ENCODE measurements at regions not wholly inside any gene's neighbourhood (a gene's known extent, or its start where the extent isn't known, plus 50 kb on each side); places are given as distances from the start of the nearest gene placed in this dataset.
"Not testable (repeated sequence)": the region's sequence is repeated elsewhere in the genome, so short reads cannot be mapped to it uniquely, and the experiment has no call there.

GRCh38 chr2:13662055-13662454 lies 945.3 kb downstream of the TRIB2 start:
- no peak overlapping the region for H3K27ac Mint-ChIP-seq
- no peaks in the 10 kb centered on the region for H3K27me3 Mint-ChIP-seq (ENCODE audit: insufficient read depth)
- H3K4me3 Mint-ChIP-seq: no peak overlapping the region
- H3K4me1 Mint-ChIP-seq (ENCODE audit: low read depth): no peaks in the 10 kb centered on the region
- no peak for TF ChIP-seq CTCF (IDR thresholded peaks at IDR 0.05)
- peaks cover 60% of the 10 kb centered on the region for H3K9me3 Mint-ChIP-seq
- H3K36me3 Mint-ChIP-seq (ENCODE audit: low read depth): no peaks in the 10 kb centered on the region; the same call in 1 of the 2 replicates
- no peak for DNase-seq

DNA sequence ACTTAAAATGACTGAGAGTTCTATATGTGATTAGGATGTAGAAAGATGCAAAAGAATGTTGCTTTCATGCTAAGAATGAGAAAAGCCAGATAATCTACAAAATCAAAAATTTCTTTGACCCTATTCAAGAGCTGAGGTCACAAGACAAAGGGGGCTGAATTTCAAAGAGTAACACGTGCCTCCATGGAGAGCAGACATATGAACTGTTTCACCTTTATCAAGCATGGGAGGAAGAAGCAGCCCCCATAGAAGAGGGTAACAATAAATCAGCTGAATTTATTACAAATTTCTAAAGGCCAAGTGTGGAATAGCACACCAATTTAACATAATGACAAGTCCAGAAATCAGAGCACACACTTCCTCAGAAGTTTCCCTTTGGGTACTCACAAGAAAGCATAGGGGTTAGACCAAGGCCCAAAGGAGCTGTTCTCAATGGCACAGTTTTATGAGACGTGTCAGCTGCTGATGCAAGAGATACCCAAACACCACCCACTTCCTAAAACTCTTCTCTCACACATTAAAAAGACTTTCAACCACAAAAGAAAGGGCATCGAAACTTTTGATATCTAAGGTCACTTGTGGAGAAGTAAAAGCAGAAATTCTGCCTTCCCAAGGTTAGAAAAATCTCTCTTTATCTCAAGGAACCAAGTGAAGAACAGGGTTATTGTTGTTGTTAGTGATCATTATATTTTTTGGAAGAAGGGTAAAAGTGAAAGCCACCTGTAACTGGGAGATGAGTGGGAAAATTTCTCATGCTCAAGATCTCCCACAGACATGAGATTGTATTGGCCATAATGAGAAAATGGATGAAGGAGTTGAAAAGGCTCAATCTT lies 950.1 kb downstream of the TRIB2 start:
- no peaks in the 10 kb centered on the region for H3K36me3 Mint-ChIP-seq (ENCODE audit: low read depth)
- no peaks in the 10 kb centered on the region for H3K4me1 Mint-ChIP-seq (ENCODE audit: low read depth)
- no peak overlapping the region for H3K27ac Mint-ChIP-seq
- peaks cover 57% of the 10 kb centered on the region for H3K9me3 Mint-ChIP-seq
- no peak for DNase-seq
- no peak overlapping the region for H3K4me3 Mint-ChIP-seq
- TF ChIP-seq CTCF (IDR thresholded peaks at IDR 0.05): no peak
- no peaks in the 10 kb centered on the region for H3K27me3 Mint-ChIP-seq (ENCODE audit: insufficient read depth)

DNA sequence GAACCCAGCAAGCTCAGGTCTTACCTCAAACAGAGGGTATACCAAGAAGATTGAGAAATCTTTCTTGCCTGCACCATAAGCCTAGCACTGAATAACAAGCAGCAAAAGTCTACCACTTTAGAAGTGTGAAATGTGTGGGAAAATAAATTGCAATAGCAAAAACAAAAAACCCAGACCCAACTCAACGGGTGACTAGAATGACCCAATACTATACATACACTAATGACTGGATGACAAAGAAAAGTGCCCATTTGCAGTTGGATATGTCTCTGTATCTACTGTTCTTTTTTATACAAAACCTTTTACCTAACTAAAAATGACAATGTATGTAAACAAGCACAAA lies 950.6 kb downstream of the TRIB2 start:
- Mint-ChIP-seq H3K36me3 (ENCODE audit: low read depth) (no peaks in the 10 kb centered on the region), H3K4me1 (ENCODE audit: low read depth) (no peaks in the 10 kb centered on the region), H3K27me3 (ENCODE audit: insufficient read depth) (no peaks in the 10 kb centered on the region), H3K9me3 (peaks cover 60% of the 10 kb centered on the region), H3K27ac (no peak overlapping the region), H3K4me3 (no peak overlapping the region)
- TF ChIP-seq CTCF (IDR thresholded peaks at IDR 0.05): no peak
- DNase-seq: no peak

DNA sequence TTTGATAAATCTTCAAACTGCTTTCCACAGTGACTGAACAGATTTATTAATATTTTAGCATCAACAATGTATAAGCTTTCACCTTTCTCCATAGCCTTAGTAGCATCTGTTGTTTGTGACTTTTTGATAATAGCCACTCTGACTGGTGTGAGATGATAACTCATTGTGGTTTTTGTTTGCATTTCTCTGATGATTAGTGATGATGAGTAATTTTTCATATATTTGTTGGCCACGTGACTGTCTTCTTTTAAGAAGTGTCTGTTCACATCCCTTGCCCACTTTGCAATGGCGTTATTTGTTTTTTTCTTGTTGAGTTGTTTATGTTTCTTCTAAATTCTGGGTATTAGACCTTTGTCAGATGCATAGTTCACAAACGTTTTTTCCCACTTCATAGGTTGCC lies 952.9 kb downstream of the TRIB2 start:
- H3K4me3 Mint-ChIP-seq: no peak overlapping the region
- no peaks in the 10 kb centered on the region for H3K36me3 Mint-ChIP-seq (ENCODE audit: low read depth)
- DNase-seq: no peak
- no peaks in the 10 kb centered on the region for H3K4me1 Mint-ChIP-seq (ENCODE audit: low read depth)
- no peak overlapping the region for H3K27ac Mint-ChIP-seq
- H3K27me3 Mint-ChIP-seq (ENCODE audit: insufficient read depth): no peaks in the 10 kb centered on the region
- H3K9me3 Mint-ChIP-seq: peaks cover 69% of the 10 kb centered on the region
- no peak for TF ChIP-seq CTCF (IDR thresholded peaks at IDR 0.05)

GRCh38 chr2:13673821-13674220 lies 957.1 kb downstream of the TRIB2 start:
- not testable (repeated sequence) for H3K36me3 Mint-ChIP-seq (ENCODE audit: low read depth); H3K27ac Mint-ChIP-seq; DNase-seq; H3K4me1 Mint-ChIP-seq (ENCODE audit: low read depth); H3K4me3 Mint-ChIP-seq; H3K27me3 Mint-ChIP-seq (ENCODE audit: insufficient read depth)
- H3K9me3 Mint-ChIP-seq: peaks cover 63% of the 10 kb centered on the region

GRCh38 chr2:13676269-13676668 lies 956.2 kb upstream of the LRATD1 start:
- Mint-ChIP-seq H3K36me3 (ENCODE audit: low read depth) (no peaks in the 10 kb centered on the region), H3K27me3 (ENCODE audit: insufficient read depth) (no peaks in the 10 kb centered on the region), H3K4me3 (no peak overlapping the region), H3K4me1 (ENCODE audit: low read depth) (no peaks in the 10 kb centered on the region), H3K9me3 (peaks cover 53% of the 10 kb centered on the region), H3K27ac (no peak overlapping the region)
- DNase-seq: no peak
- no peak for TF ChIP-seq CTCF (IDR thresholded peaks at IDR 0.05)
